SK-N-MC (cell line): ENCODE measurements at regions not wholly inside any gene's neighbourhood (a gene's known extent, or its start where the extent isn't known, plus 50 kb on each side); places are given as distances from the start of the nearest gene placed in this dataset.

ENCODE experiments used
- EZH2 ChIP-seq: fragments of 200-600 bp; sonication (generic); IDR thresholded peaks from one replicate; pipeline ENCODE4 v1.6.1; 2017; ENCODE audit warnings: antibody characterized with exemption
- FOXP2 ChIP-seq: optimal IDR thresholded peaks from 2 replicates; pipeline ENCODE3; 2011; ENCODE audit warnings: mild to moderate bottlenecking, moderate library complexity; ENCODE audit not compliant: insufficient read depth; ENCODE audit errors: extremely low read length, control extremely low read depth
- POLR2AphosphoS5 ChIP-seq: IDR thresholded peaks from 2 replicates; pipeline ENCODE4 v1.6.1; 2012; ENCODE audit warnings: mild to moderate bottlenecking, low read depth, low read length, borderline replicate concordance

DNA sequence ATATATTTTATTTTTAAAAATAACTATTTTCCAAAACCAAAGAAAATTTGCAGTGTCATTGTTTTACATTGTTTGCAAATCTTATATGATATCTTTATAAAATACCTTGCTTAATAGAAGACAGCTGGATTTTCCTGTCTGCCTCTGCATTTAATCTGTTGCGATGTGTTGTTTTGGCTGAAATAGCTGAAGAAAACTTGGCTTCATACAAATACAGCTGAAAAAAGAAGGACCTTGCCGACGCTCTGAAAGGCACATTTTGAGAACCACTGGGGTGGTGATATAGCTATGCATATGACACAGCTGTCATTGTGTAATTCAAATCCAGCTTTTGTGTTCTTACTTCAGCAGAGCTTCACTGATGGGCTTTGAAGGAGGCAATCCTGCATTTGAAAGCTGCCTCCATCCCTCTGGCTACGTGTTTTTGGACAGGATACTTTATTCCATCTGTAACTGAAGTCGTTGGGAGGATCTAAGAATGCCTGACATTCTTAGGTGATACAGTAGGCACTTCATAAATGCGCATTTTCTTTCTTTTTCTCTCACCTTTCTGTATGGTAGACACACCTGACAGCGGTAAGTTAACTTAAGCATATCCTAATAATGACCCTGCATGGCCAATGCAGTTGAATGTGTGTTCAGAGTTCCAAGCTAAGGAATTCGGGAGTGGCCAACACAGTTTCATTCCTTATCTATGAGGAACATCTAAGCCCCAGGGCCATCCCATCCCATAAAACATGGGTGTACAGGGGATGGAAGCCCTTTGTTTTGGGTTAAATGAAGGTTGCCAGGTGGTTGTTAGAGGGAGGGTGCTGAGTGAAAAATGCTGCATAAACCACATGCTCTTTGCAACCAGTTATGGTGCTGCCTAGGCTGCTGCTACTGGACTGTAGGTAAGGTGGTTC lies 213.0 kb downstream of the TFAP2A start:
- TF ChIP-seq POLR2AphosphoS5 (no peak), EZH2 (no peak), FOXP2 (no peak)
